ENCODE measurements at regions not wholly inside any gene's neighbourhood (a gene's known extent, or its start where the extent isn't known, plus 50 kb on each side); places are given as distances from the start of the nearest gene placed in this dataset.
A peak's percentile ranks its signal among the peaks of the same experiment; 100 is the strongest.
"Not testable (repeated sequence)": the region's sequence is repeated elsewhere in the genome, so short reads cannot be mapped to it uniquely, and the experiment has no call there.

- DNase-seq = not testable (repeated sequence)
Measured at GRCh38 chr4:27075603-27076002, 215.0 kb downstream of the STIM2 start.

- DNase-seq = no peak
Measured at GRCh38 chr4:27078934-27079455, 218.4 kb downstream of the STIM2 start.

GRCh38 chr4:27081675-27082586, 221.3 kb downstream of the STIM2 start:
- peak; percentile 9 for DNase-seq

GRCh38 chr4:27082776-27083175, 222.1 kb downstream of the STIM2 start:
- DNase-seq = peak; percentile 75

GRCh38 chr4:27084685-27085361, 224.2 kb downstream of the STIM2 start:
- peak; percentile 13 for DNase-seq

- no peak for DNase-seq
Measured at GRCh38 chr4:27085396-27085795, 224.8 kb downstream of the STIM2 start.

GRCh38 chr4:27087306-27088045, 226.8 kb downstream of the STIM2 start:
- DNase-seq = no peak

- peak; percentile 90 for DNase-seq
Measured at GRCh38 chr4:27088491-27088890, 227.8 kb downstream of the STIM2 start.

GRCh38 chr4:27089186-27089585, 228.5 kb downstream of the STIM2 start:
- DNase-seq = no peak

GRCh38 chr4:27090406-27090805, 229.8 kb downstream of the STIM2 start:
- no peak for DNase-seq

- DNase-seq = no peak
Measured at GRCh38 chr4:27094224-27094623, 233.6 kb downstream of the STIM2 start.

GRCh38 chr4:27094783-27095182, 234.1 kb downstream of the STIM2 start:
- DNase-seq = no peak

- peak; percentile 11 for DNase-seq
Measured at GRCh38 chr4:27096142-27096824, 235.6 kb downstream of the STIM2 start.

- DNase-seq = no peak
Measured at GRCh38 chr4:27098034-27098433, 237.4 kb downstream of the STIM2 start.

- DNase-seq = no peak
Measured at GRCh38 chr4:27100713-27101112, 240.1 kb downstream of the STIM2 start.

- no peak for DNase-seq
Measured at GRCh38 chr4:27101126-27101525, 240.5 kb downstream of the STIM2 start.

GRCh38 chr4:27101561-27101960, 240.9 kb downstream of the STIM2 start:
- no peak for DNase-seq

- no peak for DNase-seq
Measured at GRCh38 chr4:27111627-27112026, 251.0 kb downstream of the STIM2 start.

GRCh38 chr4:27112587-27112986, 251.9 kb downstream of the STIM2 start:
- no peak for DNase-seq

GRCh38 chr4:27115221-27115620, 254.6 kb downstream of the STIM2 start:
- no peak for DNase-seq

GRCh38 chr4:27117453-27117852, 256.8 kb downstream of the STIM2 start:
- DNase-seq = no peak

- DNase-seq = no peak
Measured at GRCh38 chr4:27119239-27119638, 258.6 kb downstream of the STIM2 start.

- no peak for DNase-seq
Measured at GRCh38 chr4:27121830-27122229, 261.2 kb downstream of the STIM2 start.
